ENCODE measurements at regions not wholly inside any gene's neighbourhood (a gene's known extent, or its start where the extent isn't known, plus 50 kb on each side); places are given as distances from the start of the nearest gene placed in this dataset.

- intact Hi-C loops (cut with DNase I), result no loop called here
- no peaks in the 10 kb centered on the region for H3K9me3 ChIP-seq
- H3K4me3 ChIP-seq, result no peak overlapping the region
- WGBS (ENCODE audit: insufficient coverage, low coverage, low lambda C conversion rate, missing lambda C conversion rate), result 47% methylated on average over 4 of the region's 4 CpGs
- H3K27me3 ChIP-seq, result no peaks in the 10 kb centered on the region
- ATAC-seq, result no peak
- no peaks in the 10 kb centered on the region for H3K4me1 ChIP-seq
- no peaks in the 10 kb centered on the region for H3K36me3 ChIP-seq
- no peak overlapping the region for H3K27ac ChIP-seq
- no peak for DNase-seq
- TF ChIP-seq CTCF (IDR thresholded peaks at IDR 0.05) (no peak), POLR2A (IDR thresholded peaks at IDR 0.05) (no peak)
Measured at GRCh38 chr4:124333466-124333865, 379.1 kb downstream of the ANKRD50 start.

- WGBS (ENCODE audit: insufficient coverage, low coverage, low lambda C conversion rate, missing lambda C conversion rate), result 0% methylated on average over 3 of the region's 3 CpGs
- Histone ChIP-seq H3K36me3 (no peaks in the 10 kb centered on the region), H3K27me3 (no peaks in the 10 kb centered on the region), H3K4me3 (no peak overlapping the region), H3K27ac (no peak overlapping the region), H3K9me3 (no peaks in the 10 kb centered on the region), H3K4me1 (no peaks in the 10 kb centered on the region)
- TF ChIP-seq CTCF (IDR thresholded peaks at IDR 0.05) (peak; percentile 54 to 63 (median 60)), POLR2A (IDR thresholded peaks at IDR 0.05) (no peak)
- ATAC-seq (peak; percentile 70 to 88 (median 75)), DNase-seq (no peak)
- intact Hi-C loops (cut with DNase I), result no loop called here
Measured at GRCh38 chr4:124334119-124334518, 378.4 kb downstream of the ANKRD50 start.

- no peak for ATAC-seq
- H3K36me3 ChIP-seq, result no peaks in the 10 kb centered on the region
- WGBS (ENCODE audit: insufficient coverage, low coverage, low lambda C conversion rate, missing lambda C conversion rate), result 63% methylated on average over 3 of the region's 3 CpGs
- intact Hi-C loops (cut with DNase I), result no loop called here
- H3K9me3 ChIP-seq, result no peaks in the 10 kb centered on the region
- no peak overlapping the region for H3K27ac ChIP-seq
- TF ChIP-seq POLR2A (IDR thresholded peaks at IDR 0.05) (no peak), CTCF (IDR thresholded peaks at IDR 0.05) (no peak)
- H3K4me1 ChIP-seq, result no peaks in the 10 kb centered on the region
- DNase-seq, result peak in 1 of 3 donors; percentile 54
- no peaks in the 10 kb centered on the region for H3K27me3 ChIP-seq
- no peak overlapping the region for H3K4me3 ChIP-seq
Measured at GRCh38 chr4:124337874-124338273, 374.7 kb downstream of the ANKRD50 start.

- intact Hi-C loops (cut with DNase I), result no loop called here
- Histone ChIP-seq H3K27me3 (no peaks in the 10 kb centered on the region), H3K4me3 (no peak overlapping the region), H3K9me3 (no peaks in the 10 kb centered on the region), H3K4me1 (no peaks in the 10 kb centered on the region), H3K36me3 (no peaks in the 10 kb centered on the region), H3K27ac (no peak overlapping the region)
- 46% methylated on average over 3 of the region's 3 CpGs for WGBS (ENCODE audit: insufficient coverage, low coverage, low lambda C conversion rate, missing lambda C conversion rate)
- no peak for ATAC-seq
- no peak for DNase-seq
- TF ChIP-seq CTCF (IDR thresholded peaks at IDR 0.05), result no peak
- TF ChIP-seq POLR2A (IDR thresholded peaks at IDR 0.05), result no peak
Measured at GRCh38 chr4:124343661-124344171, 368.8 kb downstream of the ANKRD50 start.

GRCh38 chr4:124372916-124373315 is 339.6 kb downstream of the ANKRD50 start:
- no peaks in the 10 kb centered on the region for H3K36me3 ChIP-seq
- no peaks in the 10 kb centered on the region for H3K27me3 ChIP-seq
- intact Hi-C loops (cut with DNase I), result no loop called here
- WGBS (ENCODE audit: insufficient coverage, low coverage, low lambda C conversion rate, missing lambda C conversion rate), result 77% methylated on average over 3 of the region's 3 CpGs
- H3K4me1 ChIP-seq, result no peaks in the 10 kb centered on the region
- no peak overlapping the region for H3K27ac ChIP-seq
- TF ChIP-seq CTCF (IDR thresholded peaks at IDR 0.05) (no peak), POLR2A (IDR thresholded peaks at IDR 0.05) (no peak)
- H3K4me3 ChIP-seq, result no peak overlapping the region
- DNase-seq (no peak), ATAC-seq (no peak)
- H3K9me3 ChIP-seq, result no peaks in the 10 kb centered on the region
